ENCODE measurements at regions not wholly inside any gene's neighbourhood (a gene's known extent, or its start where the extent isn't known, plus 50 kb on each side); places are given as distances from the start of the nearest gene placed in this dataset.
"Not testable (repeated sequence)": the region's sequence is repeated elsewhere in the genome, so short reads cannot be mapped to it uniquely, and the experiment has no call there.

DNA sequence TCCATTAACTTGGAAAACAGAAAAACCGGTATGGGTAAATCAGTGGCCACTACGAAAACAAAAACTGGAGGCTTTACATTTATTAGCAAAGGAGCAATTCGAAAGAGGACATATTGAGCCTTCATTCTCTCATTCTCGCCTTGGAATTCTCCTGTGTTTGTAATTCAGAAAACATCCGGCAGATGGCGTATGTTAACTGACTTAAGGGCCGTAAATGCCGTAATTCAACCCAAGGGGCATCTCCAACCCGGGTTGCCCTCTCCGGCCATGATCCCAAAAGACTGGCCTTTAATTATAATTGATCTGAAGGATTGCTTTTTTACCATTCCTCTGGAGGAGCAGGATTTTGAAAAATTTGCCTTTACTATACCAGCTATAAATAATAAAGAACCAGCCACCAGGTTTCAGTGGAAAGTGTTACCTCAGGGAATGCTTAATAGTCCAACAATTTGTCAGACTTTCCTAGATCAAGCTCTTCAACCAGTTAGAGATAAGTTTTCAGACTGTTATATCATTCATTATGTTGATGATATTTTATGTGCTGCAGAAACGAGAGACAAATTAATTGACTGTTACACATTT is 160.9 kb downstream of the GPX5 start:
- TF ChIP-seq, protein P1, sequence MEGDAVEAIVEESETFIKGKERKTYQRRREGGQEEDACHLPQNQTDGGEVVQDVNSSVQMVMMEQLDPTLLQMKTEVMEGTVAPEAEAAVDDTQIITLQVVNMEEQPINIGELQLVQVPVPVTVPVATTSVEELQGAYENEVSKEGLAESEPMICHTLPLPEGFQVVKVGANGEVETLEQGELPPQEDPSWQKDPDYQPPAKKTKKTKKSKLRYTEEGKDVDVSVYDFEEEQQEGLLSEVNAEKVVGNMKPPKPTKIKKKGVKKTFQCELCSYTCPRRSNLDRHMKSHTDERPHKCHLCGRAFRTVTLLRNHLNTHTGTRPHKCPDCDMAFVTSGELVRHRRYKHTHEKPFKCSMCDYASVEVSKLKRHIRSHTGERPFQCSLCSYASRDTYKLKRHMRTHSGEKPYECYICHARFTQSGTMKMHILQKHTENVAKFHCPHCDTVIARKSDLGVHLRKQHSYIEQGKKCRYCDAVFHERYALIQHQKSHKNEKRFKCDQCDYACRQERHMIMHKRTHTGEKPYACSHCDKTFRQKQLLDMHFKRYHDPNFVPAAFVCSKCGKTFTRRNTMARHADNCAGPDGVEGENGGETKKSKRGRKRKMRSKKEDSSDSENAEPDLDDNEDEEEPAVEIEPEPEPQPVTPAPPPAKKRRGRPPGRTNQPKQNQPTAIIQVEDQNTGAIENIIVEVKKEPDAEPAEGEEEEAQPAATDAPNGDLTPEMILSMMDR (IDR thresholded peaks at IDR 0.05; ENCODE audit: borderline replicate concordance), result peak; percentile 86
- DNase-seq; H3K9me3 ChIP-seq (replicated peaks); H3K36me3 ChIP-seq; H3K4me1 ChIP-seq; H3K27ac ChIP-seq (replicated peaks): not testable (repeated sequence)
- Histone ChIP-seq H3K4me3 (peak overlapping the region; percentile 16), H3K27me3 (ENCODE audit: low read depth) (peaks cover 93% of the 10 kb centered on the region)
- intact Hi-C loops (cut with micrococcal nuclease), result loop anchor here (5.0 kb wide), 1 partner anchor 331 kb away; no protein-coding TSS in a partner anchor

DNA sequence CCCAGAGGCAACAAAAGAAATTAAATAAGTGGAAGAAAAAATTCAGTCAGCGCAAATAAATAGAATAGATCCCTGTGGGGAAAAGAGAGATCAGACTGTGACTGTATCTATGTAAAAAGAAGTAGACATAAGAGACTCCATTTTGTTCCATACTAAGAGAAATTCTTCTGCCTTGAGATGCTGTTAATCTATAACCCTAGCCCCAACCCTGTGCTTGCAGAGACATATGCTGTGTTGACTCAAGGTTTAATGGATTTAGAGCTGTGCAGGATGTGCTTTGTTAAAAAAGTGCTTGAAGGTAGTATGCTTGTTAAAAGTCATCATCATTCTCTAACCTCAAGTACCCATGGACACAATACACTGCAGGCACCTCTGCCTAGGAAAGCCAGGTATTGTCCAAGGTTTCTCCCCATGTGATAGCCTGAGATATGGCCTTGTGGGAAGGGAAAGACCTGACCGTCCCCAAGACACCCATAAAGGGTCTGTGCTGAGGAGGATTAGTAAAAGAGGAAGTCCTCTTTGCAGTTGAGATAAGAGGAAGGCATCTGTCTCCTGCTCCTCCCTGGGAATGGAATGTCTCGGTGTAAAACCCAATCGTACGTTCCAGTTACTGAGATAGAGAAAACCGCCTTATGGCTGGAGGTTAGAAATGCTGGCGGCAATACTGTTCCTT is 161.8 kb downstream of the GPX5 start:
- DNase-seq, result not testable (repeated sequence)
- peaks cover 93% of the 10 kb centered on the region for H3K27me3 ChIP-seq (ENCODE audit: low read depth)

GRCh38 chr6:28691991-28692390 is 166.3 kb downstream of the GPX5 start:
- H3K36me3 ChIP-seq; H3K27ac ChIP-seq (replicated peaks); H3K4me1 ChIP-seq; DNase-seq; intact Hi-C loops (cut with micrococcal nuclease); H3K9me3 ChIP-seq (replicated peaks); H3K4me3 ChIP-seq: not testable (repeated sequence)
- H3K27me3 ChIP-seq (ENCODE audit: low read depth), result peaks cover 94% of the 10 kb centered on the region

More for the DNA sequence above, 161.8 kb downstream of the GPX5 start:
- not testable (repeated sequence) for H3K4me1 ChIP-seq; H3K27ac ChIP-seq (replicated peaks); H3K36me3 ChIP-seq; H3K4me3 ChIP-seq; H3K9me3 ChIP-seq (replicated peaks)
- intact Hi-C loops (cut with micrococcal nuclease), result loop anchor here (5.0 kb wide), 1 partner anchor 330 kb away; no protein-coding TSS in a partner anchor

DNA sequence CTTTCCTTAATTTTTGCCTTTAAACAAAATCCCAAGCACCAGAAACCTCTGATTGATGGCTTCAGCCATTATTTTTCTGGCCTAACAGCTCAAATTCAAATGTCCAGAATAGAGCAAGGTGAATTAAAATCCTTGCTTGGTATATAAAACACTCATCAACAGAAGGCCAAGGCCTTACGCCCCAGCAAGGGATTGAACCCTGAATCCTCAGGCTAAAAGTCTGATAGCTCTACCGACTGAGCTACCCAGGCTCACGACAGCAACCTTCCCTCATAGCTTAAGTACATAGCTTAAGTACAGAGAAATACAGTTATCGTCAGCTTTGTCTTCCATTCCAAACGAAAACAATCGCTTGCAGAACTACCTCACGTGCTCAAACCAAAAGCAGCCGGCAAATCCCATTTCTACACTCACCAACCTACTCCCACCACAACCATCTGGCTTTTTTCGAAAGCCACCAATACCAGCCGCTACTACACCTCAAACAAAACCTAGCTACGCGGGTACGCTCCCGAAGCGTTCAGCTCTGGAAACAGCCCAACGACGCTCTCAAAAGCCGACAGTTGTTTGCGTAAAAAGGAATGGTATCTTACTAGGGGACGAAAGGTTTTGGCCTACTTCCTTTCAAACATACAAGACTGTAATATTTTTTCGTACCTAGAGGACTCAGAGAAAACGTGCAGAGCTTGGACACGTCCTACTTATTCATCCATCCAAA is 167.5 kb downstream of the GPX5 start:
- DNase-seq, result no peak
- TF ChIP-seq, protein P1 (IDR thresholded peaks at IDR 0.05; ENCODE audit: borderline replicate concordance), result no peak
- H3K9me3 ChIP-seq (replicated peaks), result no peaks in the 10 kb centered on the region
- H3K4me3 ChIP-seq, result no peak overlapping the region
- no peak overlapping the region for H3K27ac ChIP-seq (replicated peaks)
- no peaks in the 10 kb centered on the region for H3K4me1 ChIP-seq
- H3K36me3 ChIP-seq, result no peaks in the 10 kb centered on the region
- intact Hi-C loops (cut with micrococcal nuclease), result no loop called here
- H3K27me3 ChIP-seq (ENCODE audit: low read depth), result peaks cover 94% of the 10 kb centered on the region

GRCh38 chr6:28693751-28694443 is 168.2 kb downstream of the GPX5 start:
- peak overlapping the region; percentile 37 for H3K4me3 ChIP-seq
- H3K27me3 ChIP-seq (ENCODE audit: low read depth), result peaks cover 94% of the 10 kb centered on the region

DNA sequence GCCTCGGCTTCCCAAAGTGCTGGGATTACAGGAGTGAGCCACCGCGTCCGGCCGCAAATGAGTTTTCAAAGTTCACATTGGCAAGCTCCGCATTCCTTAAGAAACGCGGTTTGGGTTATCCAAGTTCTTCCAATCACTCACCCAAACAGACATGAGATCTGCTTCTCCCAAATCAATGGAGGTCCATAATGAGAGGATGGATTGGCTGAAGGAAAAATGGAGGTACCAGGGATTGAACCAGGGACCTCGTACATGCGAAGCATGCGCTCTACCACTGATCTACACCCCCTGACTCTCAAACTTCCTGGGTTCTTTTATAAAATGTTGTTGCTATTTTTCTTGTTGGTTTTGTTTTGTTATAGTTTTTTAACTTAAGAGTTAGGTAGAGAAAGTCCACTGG is 170.0 kb downstream of the GPX5 start:
- no peaks in the 10 kb centered on the region for H3K4me1 ChIP-seq
- H3K9me3 ChIP-seq (replicated peaks), result no peaks in the 10 kb centered on the region
- intact Hi-C loops (cut with micrococcal nuclease), result no loop called here
- TF ChIP-seq, protein P1 (IDR thresholded peaks at IDR 0.05; ENCODE audit: borderline replicate concordance), result no peak
- H3K27ac ChIP-seq (replicated peaks), result no peak overlapping the region
- DNase-seq, result no peak
- H3K36me3 ChIP-seq, result no peaks in the 10 kb centered on the region
- H3K4me3 ChIP-seq, result peak overlapping the region; percentile 43
- H3K27me3 ChIP-seq (ENCODE audit: low read depth), result peaks cover 98% of the 10 kb centered on the region

More at GRCh38 chr6:28693751-28694443, 168.2 kb downstream of the GPX5 start:
- intact Hi-C loops (cut with micrococcal nuclease), result no loop called here
- no peaks in the 10 kb centered on the region for H3K9me3 ChIP-seq (replicated peaks)
- no peak overlapping the region for H3K27ac ChIP-seq (replicated peaks)
- no peak for DNase-seq
- H3K36me3 ChIP-seq, result no peaks in the 10 kb centered on the region
- TF ChIP-seq, protein P1 (IDR thresholded peaks at IDR 0.05; ENCODE audit: borderline replicate concordance), result no peak
- H3K4me1 ChIP-seq, result no peaks in the 10 kb centered on the region

Data from left ventricle myocardium inferior (tissue), 1 donor.